ENCODE measurements at regions not wholly inside any gene's neighbourhood (a gene's known extent, or its start where the extent isn't known, plus 50 kb on each side); places are given as distances from the start of the nearest gene placed in this dataset.
"Not testable (repeated sequence)": the region's sequence is repeated elsewhere in the genome, so short reads cannot be mapped to it uniquely, and the experiment has no call there.

DNA sequence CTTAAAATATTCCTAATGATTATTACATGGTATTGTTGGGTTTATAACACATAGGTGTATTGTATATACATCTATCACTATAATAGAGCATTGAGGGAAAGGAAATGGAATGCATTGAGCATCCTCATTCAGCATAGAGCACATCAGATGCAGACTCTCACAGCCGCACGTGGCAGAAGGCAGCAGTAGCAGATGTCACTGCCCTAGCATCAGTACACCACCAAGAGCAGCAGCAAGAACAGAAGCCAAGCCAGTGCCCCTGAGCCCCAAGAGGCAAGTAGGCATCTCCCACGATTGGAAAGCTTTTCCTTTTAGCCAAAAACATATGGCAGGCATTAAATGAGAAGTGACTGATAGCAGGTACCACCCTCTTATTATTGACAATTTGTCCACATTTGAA is 510.0 kb downstream of the TNS3 start:
- peaks cover 0 to 3% of the 10 kb centered on the region in 2 experiments for H3K27me3 ChIP-seq (replicated peaks in 1 of 2; ENCODE audit: control insufficient read depth in 2 of 2, extremely low read depth in 1 of 2, insufficient read depth in 2 of 2, low read length in 1 of 2)
- Mint-ChIP-seq H3K4me1 (no peaks in the 10 kb centered on the region), H3K4me3 (no peak overlapping the region), H3K9me3 (no peaks in the 10 kb centered on the region), H3K27me3 (no peaks in the 10 kb centered on the region), H3K36me3 (no peaks in the 10 kb centered on the region), H3K27ac (no peak overlapping the region)
- no CpG with 5 or more reads among the region's 3 CpGs for WGBS (ENCODE audit: insufficient coverage)
- DNase-seq (no peak), ATAC-seq (replicated peaks in 1 of 4) (no peak)
- H3K27ac ChIP-seq (ENCODE audit: low read length) = no peak overlapping the region
- CTCF ChIA-PET = no interaction called here
- no peaks in the 10 kb centered on the region for H3K9me3 ChIP-seq
- no peak overlapping the region for H3K4me3 ChIP-seq (ENCODE audit: control insufficient read depth in 1 of 2, extremely low read depth in 1 of 2, low read length in 1 of 2)
- no peaks in the 10 kb centered on the region for H3K4me1 ChIP-seq (ENCODE audit: control insufficient read depth in 1 of 2, extremely low read depth in 1 of 2, insufficient read depth in 2 of 2, low read length in 2 of 2)
- POLR2A ChIA-PET = no interaction called here
- H3K36me3 ChIP-seq (ENCODE audit: control insufficient read depth in 2 of 2, extremely low read depth in 1 of 2, insufficient read depth in 1 of 2, low read length in 1 of 2) = no peaks in the 10 kb centered on the region

DNA sequence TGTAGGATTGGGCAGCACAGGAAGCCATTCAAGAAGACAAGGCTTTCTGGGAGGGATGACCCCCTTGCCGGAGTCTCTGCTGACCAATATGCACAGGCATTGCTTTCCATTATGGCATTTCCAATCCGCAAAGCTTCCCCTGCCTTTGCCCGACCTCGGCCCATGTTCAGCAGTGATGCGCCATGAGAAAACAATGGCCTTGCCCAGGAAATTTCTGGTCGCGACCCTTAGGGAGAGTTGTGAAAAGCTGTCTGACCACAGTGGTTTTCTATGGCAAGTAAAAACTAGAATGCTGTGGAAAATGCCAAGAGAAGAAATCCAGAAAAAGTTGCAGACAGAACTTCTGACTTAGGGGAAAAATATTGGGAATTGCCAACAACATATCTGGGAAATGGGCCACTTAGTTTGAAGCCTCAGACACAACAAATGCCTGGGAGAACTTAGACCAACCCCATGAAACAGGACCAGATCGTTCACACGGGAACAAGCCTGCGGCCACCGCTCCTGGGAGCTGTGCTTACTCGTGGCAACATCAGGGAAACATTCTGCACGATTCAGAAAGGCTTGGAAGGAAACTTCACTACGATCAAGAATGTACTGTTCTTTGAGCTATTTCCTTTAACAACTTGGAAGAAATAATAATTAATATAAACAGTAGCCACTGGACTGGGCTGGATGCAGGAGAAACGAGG is 512.4 kb downstream of the TNS3 start:
- ATAC-seq (replicated peaks in 1 of 4) = no peak
- no peaks in the 10 kb centered on the region for H3K4me1 Mint-ChIP-seq
- no peak for DNase-seq
- no peak overlapping the region for H3K4me3 Mint-ChIP-seq
- H3K9me3 Mint-ChIP-seq = peaks cover 0 to 7% (median 0%) of the 10 kb centered on the region in 3 donors
- no peak overlapping the region for H3K27ac Mint-ChIP-seq
- H3K4me1 ChIP-seq (ENCODE audit: control insufficient read depth in 1 of 2, extremely low read depth in 1 of 2, insufficient read depth in 2 of 2, low read length in 2 of 2) = no peaks in the 10 kb centered on the region
- peaks cover 0 to 4% of the 10 kb centered on the region in 2 donors for H3K27me3 Mint-ChIP-seq
- no peaks in the 10 kb centered on the region for H3K36me3 Mint-ChIP-seq
- POLR2A ChIA-PET = no interaction called here
- H3K36me3 ChIP-seq (ENCODE audit: control insufficient read depth in 2 of 2, extremely low read depth in 1 of 2, insufficient read depth in 1 of 2, low read length in 1 of 2) = no peaks in the 10 kb centered on the region
- CTCF ChIA-PET = no interaction called here
- H3K27ac ChIP-seq (ENCODE audit: low read length) = no peak overlapping the region
- peaks cover 0 to 3% of the 10 kb centered on the region in 2 experiments for H3K27me3 ChIP-seq (replicated peaks in 1 of 2; ENCODE audit: control insufficient read depth in 2 of 2, extremely low read depth in 1 of 2, insufficient read depth in 2 of 2, low read length in 1 of 2)
- no peaks in the 10 kb centered on the region for H3K9me3 ChIP-seq
- WGBS (ENCODE audit: insufficient coverage) = 91% methylated on average over 11 of the region's 15 CpGs
- H3K4me3 ChIP-seq (ENCODE audit: control insufficient read depth in 1 of 2, extremely low read depth in 1 of 2, low read length in 1 of 2) = no peak overlapping the region

DNA sequence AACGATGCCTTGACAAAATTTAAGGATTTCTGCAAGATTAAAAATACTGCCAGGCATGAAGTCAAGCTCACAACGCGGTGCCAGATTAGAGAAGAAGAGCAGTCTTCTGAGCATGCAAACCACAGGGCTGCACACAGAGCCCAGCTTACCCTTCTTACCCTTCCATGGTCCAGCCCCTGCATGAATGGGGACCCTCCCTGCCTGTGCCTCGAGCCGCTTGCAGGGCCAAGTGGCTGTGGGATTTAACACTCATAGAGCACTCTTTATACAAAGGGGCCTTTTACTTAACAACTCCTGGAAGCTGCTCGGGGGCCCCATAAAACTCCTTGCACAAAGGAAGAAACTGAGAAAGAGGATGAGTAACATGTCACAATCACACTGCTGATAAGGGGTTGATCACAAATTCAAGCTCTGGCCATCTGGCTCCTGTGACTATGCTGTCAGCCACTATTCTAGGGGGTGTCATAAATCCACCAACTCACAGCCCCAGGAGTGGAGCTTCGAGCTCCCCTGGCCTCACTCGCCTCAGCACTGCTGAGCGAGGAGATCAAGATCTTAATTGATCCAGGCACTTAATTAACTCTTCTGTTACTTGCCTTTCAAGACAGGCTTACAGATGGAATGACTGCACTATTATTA is 514.8 kb downstream of the TNS3 start:
- Mint-ChIP-seq H3K36me3 (no peaks in the 10 kb centered on the region), H3K27ac (no peak overlapping the region), H3K4me1 (no peaks in the 10 kb centered on the region), H3K4me3 (no peak overlapping the region), H3K9me3 (peaks cover 0 to 12% (median 0%) of the 10 kb centered on the region in 3 donors), H3K27me3 (peaks cover 0 to 7% of the 10 kb centered on the region in 2 donors)
- Histone ChIP-seq H3K36me3 (ENCODE audit: control insufficient read depth in 2 of 2, extremely low read depth in 1 of 2, insufficient read depth in 1 of 2, low read length in 1 of 2) (no peaks in the 10 kb centered on the region), H3K9me3 (no peaks in the 10 kb centered on the region), H3K4me3 (ENCODE audit: control insufficient read depth in 1 of 2, extremely low read depth in 1 of 2, low read length in 1 of 2) (no peak overlapping the region), H3K4me1 (ENCODE audit: control insufficient read depth in 1 of 2, extremely low read depth in 1 of 2, insufficient read depth in 2 of 2, low read length in 2 of 2) (no peaks in the 10 kb centered on the region), H3K27me3 (replicated peaks in 1 of 2; ENCODE audit: control insufficient read depth in 2 of 2, extremely low read depth in 1 of 2, insufficient read depth in 2 of 2, low read length in 1 of 2) (peaks cover 2 to 3% of the 10 kb centered on the region in 2 experiments), H3K27ac (ENCODE audit: low read length) (no peak overlapping the region)
- ATAC-seq (replicated peaks in 1 of 4) = no peak
- DNase-seq = no peak
- POLR2A ChIA-PET = no interaction called here
- WGBS (ENCODE audit: insufficient coverage) = 67% methylated on average over 4 of the region's 9 CpGs
- CTCF ChIA-PET = interaction anchor here in 1 of 2 donors (0.6 kb wide), 1 partner anchor 1362 kb away, joined by 3 read pairs; no protein-coding TSS in a partner anchor

DNA sequence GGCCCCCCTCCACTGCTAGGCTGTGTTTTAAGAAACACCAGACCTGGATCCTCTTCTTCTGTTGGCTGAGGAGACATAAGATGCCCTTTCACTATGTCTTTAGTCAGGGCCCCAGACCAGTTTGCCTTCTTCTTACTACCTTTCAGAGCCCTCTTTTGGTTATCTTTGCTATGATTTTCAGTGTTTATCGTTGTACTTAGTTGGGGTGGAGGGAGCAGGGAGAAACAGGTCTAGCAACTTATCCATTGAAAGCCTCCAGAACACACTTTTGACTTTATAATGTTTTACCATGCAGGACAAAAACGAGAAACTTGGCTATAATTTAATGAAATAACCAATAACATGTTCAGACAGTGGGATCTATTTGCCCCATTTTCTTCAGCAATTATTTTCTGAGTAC is 525.2 kb downstream of the TNS3 start:
- H3K4me3 ChIP-seq (ENCODE audit: control insufficient read depth in 1 of 2, extremely low read depth in 1 of 2, low read length in 1 of 2) = no peak overlapping the region
- no peak overlapping the region for H3K27ac Mint-ChIP-seq
- H3K9me3 Mint-ChIP-seq = peaks cover 0 to 10% (median 7%) of the 10 kb centered on the region in 3 donors
- CTCF ChIA-PET = no interaction called here
- no peaks in the 10 kb centered on the region for H3K4me1 Mint-ChIP-seq
- ATAC-seq (replicated peaks in 1 of 4) = no peak
- H3K36me3 Mint-ChIP-seq = no peaks in the 10 kb centered on the region
- H3K27me3 Mint-ChIP-seq = peaks cover 7 to 10% of the 10 kb centered on the region in 2 donors
- POLR2A ChIA-PET = no interaction called here
- H3K27ac ChIP-seq (ENCODE audit: low read length) = no peak overlapping the region
- H3K9me3 ChIP-seq = no peaks in the 10 kb centered on the region
- no peak overlapping the region for H3K4me3 Mint-ChIP-seq
- no peak for DNase-seq
- H3K36me3 ChIP-seq (ENCODE audit: control insufficient read depth in 2 of 2, extremely low read depth in 1 of 2, insufficient read depth in 1 of 2, low read length in 1 of 2) = no peaks in the 10 kb centered on the region
- no peaks in the 10 kb centered on the region for H3K4me1 ChIP-seq (ENCODE audit: control insufficient read depth in 1 of 2, extremely low read depth in 1 of 2, insufficient read depth in 2 of 2, low read length in 2 of 2)
- H3K27me3 ChIP-seq (replicated peaks in 1 of 2; ENCODE audit: control insufficient read depth in 2 of 2, extremely low read depth in 1 of 2, insufficient read depth in 2 of 2, low read length in 1 of 2) = peaks cover 0 to 4% of the 10 kb centered on the region in 2 experiments
- no CpG with 5 or more reads among the region's 2 CpGs for WGBS (ENCODE audit: insufficient coverage)

DNA sequence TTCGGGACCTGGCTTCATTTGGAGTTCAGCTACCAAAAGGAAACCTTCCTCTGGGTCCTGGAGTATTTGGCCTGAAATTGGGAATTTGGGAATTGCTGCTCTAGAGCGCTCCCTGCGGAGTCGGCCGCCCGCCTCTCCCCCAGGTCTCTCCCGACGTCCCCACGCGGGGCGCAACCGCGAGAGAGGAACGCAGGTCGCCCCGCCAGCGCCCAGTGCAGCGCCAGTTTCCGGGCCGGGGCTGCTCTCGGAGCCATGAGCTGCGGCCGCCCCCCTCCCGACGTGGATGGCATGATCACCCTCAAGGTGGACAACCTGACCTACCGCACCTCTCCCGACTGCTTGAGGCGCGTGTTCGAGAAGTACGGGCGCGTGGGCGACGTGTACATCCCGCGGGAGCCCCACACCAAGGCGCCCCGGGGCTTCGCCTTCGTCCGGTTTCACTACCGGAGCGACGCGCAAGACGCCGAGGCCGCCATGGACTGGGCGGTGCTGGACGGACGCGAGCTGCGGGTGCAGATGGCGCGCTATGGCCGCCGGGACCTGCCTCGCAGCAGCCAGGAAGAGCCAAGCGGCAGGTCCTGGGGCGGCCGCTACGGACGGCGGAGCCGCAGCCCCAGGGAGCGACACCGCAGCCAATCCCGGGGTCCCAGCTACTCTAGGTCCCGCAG is 529.2 kb downstream of the TNS3 start:
- H3K4me3 ChIP-seq (ENCODE audit: control insufficient read depth in 1 of 2, extremely low read depth in 1 of 2, low read length in 1 of 2); H3K9me3 ChIP-seq; H3K4me1 ChIP-seq (ENCODE audit: control insufficient read depth in 1 of 2, extremely low read depth in 1 of 2, insufficient read depth in 2 of 2, low read length in 2 of 2); H3K27me3 Mint-ChIP-seq; H3K4me3 Mint-ChIP-seq; H3K36me3 ChIP-seq (ENCODE audit: control insufficient read depth in 2 of 2, extremely low read depth in 1 of 2, insufficient read depth in 1 of 2, low read length in 1 of 2); H3K4me1 Mint-ChIP-seq; H3K9me3 Mint-ChIP-seq; POLR2A ChIA-PET; CTCF ChIA-PET; DNase-seq; H3K27ac ChIP-seq (ENCODE audit: low read length); H3K36me3 Mint-ChIP-seq; H3K27me3 ChIP-seq (replicated peaks in 1 of 2; ENCODE audit: control insufficient read depth in 2 of 2, extremely low read depth in 1 of 2, insufficient read depth in 2 of 2, low read length in 1 of 2); H3K27ac Mint-ChIP-seq; ATAC-seq (replicated peaks in 1 of 4): not testable (repeated sequence)
- WGBS (ENCODE audit: insufficient coverage) = 53% methylated on average over 70 of the region's 70 CpGs

DNA sequence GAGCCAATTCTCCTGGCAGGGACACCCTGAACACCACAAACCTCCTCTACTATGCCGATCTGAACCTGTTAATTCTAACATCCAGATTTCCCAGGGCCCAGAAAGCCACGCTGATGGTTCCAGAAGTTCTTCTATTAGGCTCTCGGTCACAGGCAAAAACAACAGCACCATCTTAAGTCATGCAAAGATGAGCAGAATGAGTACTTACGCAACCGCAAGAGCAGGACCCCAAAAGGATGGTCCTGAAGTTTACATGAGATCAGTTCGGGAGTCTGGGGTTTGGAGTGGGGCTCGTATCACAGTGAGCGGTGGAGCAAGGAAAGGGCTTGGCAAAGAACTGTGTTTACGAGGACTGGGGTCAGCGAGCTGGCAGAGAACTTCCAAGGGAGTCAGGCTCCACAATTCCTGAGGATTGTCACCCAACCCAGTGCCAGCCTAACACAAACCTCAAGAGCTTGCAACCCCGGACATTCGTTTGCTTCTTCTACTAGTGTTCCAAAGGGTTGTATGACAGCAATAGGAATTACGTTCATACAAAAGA is 532.6 kb downstream of the TNS3 start:
- H3K9me3 Mint-ChIP-seq = peaks cover 0 to 9% (median 7%) of the 10 kb centered on the region in 3 donors
- ChIA-PET POLR2A (no interaction called here), CTCF (no interaction called here)
- H3K27ac Mint-ChIP-seq = no peak overlapping the region
- H3K9me3 ChIP-seq = no peaks in the 10 kb centered on the region
- no peak for ATAC-seq (replicated peaks in 1 of 4)
- no peaks in the 10 kb centered on the region for H3K36me3 Mint-ChIP-seq
- no peak overlapping the region for H3K27ac ChIP-seq (ENCODE audit: low read length)
- 96% methylated on average over 7 of the region's 13 CpGs for WGBS (ENCODE audit: insufficient coverage)
- H3K27me3 Mint-ChIP-seq = peaks cover 9 to 10% of the 10 kb centered on the region in 2 donors
- H3K36me3 ChIP-seq (ENCODE audit: control insufficient read depth in 2 of 2, extremely low read depth in 1 of 2, insufficient read depth in 1 of 2, low read length in 1 of 2) = no peaks in the 10 kb centered on the region
- no peaks in the 10 kb centered on the region for H3K4me1 Mint-ChIP-seq
- no peaks in the 10 kb centered on the region for H3K4me1 ChIP-seq (ENCODE audit: control insufficient read depth in 1 of 2, extremely low read depth in 1 of 2, insufficient read depth in 2 of 2, low read length in 2 of 2)
- peaks cover 0 to 4% of the 10 kb centered on the region in 2 experiments for H3K27me3 ChIP-seq (replicated peaks in 1 of 2; ENCODE audit: control insufficient read depth in 2 of 2, extremely low read depth in 1 of 2, insufficient read depth in 2 of 2, low read length in 1 of 2)
- H3K4me3 Mint-ChIP-seq = no peak overlapping the region
- H3K4me3 ChIP-seq (ENCODE audit: control insufficient read depth in 1 of 2, extremely low read depth in 1 of 2, low read length in 1 of 2) = no peak overlapping the region
- no peak for DNase-seq

Measured in T-cell (primary cell).